Activated naive CD4-positive, alpha-beta T cell treated with anti-CD3 and anti-CD28 coated beads for 36 hours (primary cell): ENCODE measurements at regions not wholly inside any gene's neighbourhood (a gene's known extent, or its start where the extent isn't known, plus 50 kb on each side); places are given as distances from the start of the nearest gene placed in this dataset.
"Not testable (repeated sequence)": the region's sequence is repeated elsewhere in the genome, so short reads cannot be mapped to it uniquely, and the experiment has no call there.

Source experiments
- CTCF ChIA-PET: fragments of 350-600 bp; sonication (Branson Sonifier 250); formaldehyde crosslinking; loops from one replicate; lab custom pipeline; 2021; ENCODE audit warnings: antibody characterized with exemption; lab: Charles Lee
- DNase-seq: peaks from one replicate; pipeline ENCODE4 v3.0.0-alpha.2; 2020
- H3K27ac Mint-ChIP-seq: one replicate; pipeline ENCODE4 v1.8.0; 2021; ENCODE audit warnings: mild to moderate bottlenecking, mixed read lengths
- H3K27me3 Mint-ChIP-seq: one replicate; pipeline ENCODE4 v1.8.0; 2021; ENCODE audit warnings: low read depth, mixed read lengths
- H3K36me3 Mint-ChIP-seq: one replicate; pipeline ENCODE4 v1.8.0; 2021; ENCODE audit warnings: low read depth, mixed read lengths
- H3K4me1 Mint-ChIP-seq: one replicate; pipeline ENCODE4 v1.8.0; 2021; ENCODE audit warnings: low read depth, mixed read lengths
- H3K4me3 Mint-ChIP-seq: one replicate; pipeline ENCODE4 v1.8.0; 2021; ENCODE audit warnings: mild to moderate bottlenecking, moderate library complexity, mixed read lengths
- H3K9me3 Mint-ChIP-seq: one replicate; pipeline ENCODE4 v1.8.0; 2021; ENCODE audit warnings: mixed read lengths
- intact Hi-C: fragments of 100-400 bp; cut with micrococcal nuclease; formaldehyde crosslinking; loops from one replicate; pipeline ENCODE4 v1.15.1; 2023

DNA sequence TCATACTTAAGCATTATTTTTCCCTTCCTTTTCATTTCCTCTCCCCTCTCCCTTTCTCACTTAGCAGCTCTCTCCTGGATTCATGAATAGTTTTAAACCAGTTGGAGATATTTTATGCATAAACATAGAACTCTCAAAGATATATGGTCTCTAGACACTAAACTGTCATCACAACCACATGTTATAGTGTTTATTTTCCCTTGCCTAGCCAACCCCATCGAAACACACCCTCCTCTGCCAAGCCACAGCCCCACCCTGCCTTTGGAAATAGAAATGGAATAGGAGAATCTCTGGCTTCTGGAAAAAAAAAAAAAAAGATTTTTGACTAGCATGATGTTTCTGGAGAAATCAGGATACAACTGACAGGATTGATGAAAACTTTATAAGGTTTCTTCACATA is 64.8 kb upstream of the RBPJ start:
- Mint-ChIP-seq H3K36me3 (no peaks in the 10 kb centered on the region), H3K27ac (no peak overlapping the region), H3K4me1 (no peaks in the 10 kb centered on the region), H3K9me3 (no peaks in the 10 kb centered on the region), H3K4me3 (no peak overlapping the region), H3K27me3 (no peaks in the 10 kb centered on the region)
- no peak for DNase-seq
- intact Hi-C loops, result no loop called here
- CTCF ChIA-PET, result no interaction called here

DNA sequence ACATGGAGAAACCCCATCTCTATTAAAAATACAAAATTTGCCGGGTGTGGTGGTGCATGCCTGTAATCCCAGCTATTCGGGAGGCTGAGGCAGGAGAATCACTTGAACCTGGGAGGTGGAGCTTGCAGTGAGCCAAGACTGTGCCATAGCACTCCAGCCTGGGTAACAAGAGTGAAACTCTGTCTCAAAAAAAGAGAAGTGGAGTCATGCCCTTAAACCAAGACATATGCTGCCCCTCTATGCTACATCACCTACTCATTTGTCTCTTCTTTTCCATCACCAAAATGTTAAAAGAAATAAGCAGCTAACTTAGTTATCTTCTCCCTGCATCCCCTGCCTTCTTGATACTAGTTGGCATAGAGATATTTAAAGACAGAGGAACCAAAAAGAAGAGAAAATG is 63.4 kb upstream of the RBPJ start:
- intact Hi-C loops, H3K4me1 Mint-ChIP-seq: not testable (repeated sequence)

DNA sequence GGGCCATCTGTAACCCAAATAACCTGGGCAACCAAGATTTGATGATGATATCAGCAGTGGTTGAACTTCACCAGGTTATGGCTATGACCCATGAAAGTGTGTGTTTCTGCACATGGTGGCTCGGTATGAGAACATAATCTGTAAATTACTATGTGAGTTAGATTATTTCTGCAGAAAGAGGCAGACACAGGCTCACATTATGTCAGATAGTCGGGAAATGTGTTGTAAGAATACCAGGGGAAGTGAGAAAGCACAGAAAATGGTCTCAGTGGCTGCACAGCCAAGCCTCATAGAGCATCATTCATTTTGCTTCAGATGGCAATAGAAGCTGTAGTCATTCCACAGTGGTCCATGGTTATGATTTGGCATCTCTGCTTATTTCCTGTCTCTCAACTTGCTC is 63.0 kb upstream of the RBPJ start:
- Mint-ChIP-seq H3K36me3 (no peaks in the 10 kb centered on the region), H3K27ac (no peak overlapping the region), H3K27me3 (peaks cover 3% of the 10 kb centered on the region), H3K4me3 (no peak overlapping the region), H3K9me3 (no peaks in the 10 kb centered on the region), H3K4me1 (no peaks in the 10 kb centered on the region)
- no peak for DNase-seq
- CTCF ChIA-PET, result no interaction called here
- intact Hi-C loops, result no loop called here

More for the DNA sequence above, 63.4 kb upstream of the RBPJ start:
- H3K4me3 Mint-ChIP-seq, H3K36me3 Mint-ChIP-seq, H3K9me3 Mint-ChIP-seq, H3K27ac Mint-ChIP-seq, CTCF ChIA-PET, H3K27me3 Mint-ChIP-seq, DNase-seq: not testable (repeated sequence)

DNA sequence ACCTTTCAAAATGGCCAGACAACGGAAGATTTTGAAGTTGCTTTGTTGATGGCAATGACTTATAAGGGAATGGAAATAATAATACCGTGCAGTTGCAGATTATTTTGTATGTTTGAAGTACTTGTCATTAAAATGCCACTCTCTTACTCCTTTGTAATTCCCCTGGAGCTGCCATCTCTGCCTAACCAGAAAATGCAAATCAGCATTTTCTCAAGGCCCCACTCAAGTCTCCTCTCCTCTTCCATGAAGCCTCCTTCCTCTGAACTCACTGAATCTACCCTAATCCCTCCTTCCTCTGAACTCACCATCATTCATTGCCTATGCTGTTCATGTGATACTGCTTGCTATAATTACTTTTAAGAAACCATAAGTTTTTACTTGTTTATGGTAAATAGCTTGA is 60.2 kb upstream of the RBPJ start:
- Mint-ChIP-seq H3K36me3 (no peaks in the 10 kb centered on the region), H3K27me3 (peaks cover 4% of the 10 kb centered on the region), H3K4me1 (no peaks in the 10 kb centered on the region), H3K27ac (no peak overlapping the region), H3K4me3 (no peak overlapping the region), H3K9me3 (no peaks in the 10 kb centered on the region)
- intact Hi-C loops, result no loop called here
- CTCF ChIA-PET, result no interaction called here
- no peak for DNase-seq

DNA sequence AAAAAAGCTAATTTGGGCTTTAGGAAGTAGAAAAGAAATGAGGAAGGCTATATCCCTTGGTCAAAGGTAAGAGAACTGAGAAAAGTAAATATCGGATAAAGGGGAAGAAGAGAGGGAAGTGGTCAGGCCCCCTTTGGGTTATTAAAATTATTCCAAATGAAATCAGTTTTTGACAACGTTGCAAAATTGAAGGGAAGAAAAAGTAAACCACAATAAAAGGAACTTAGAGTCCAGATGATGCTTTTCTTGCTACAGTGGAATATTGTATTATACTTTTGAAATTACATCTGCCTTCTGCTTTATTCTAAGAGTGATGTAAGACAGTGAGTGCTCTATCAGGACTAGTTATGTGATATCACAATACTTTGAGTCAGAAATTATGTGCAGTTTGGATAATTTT is 59.4 kb upstream of the RBPJ start:
- H3K4me3 Mint-ChIP-seq, result no peak overlapping the region
- CTCF ChIA-PET, result no interaction called here
- H3K27ac Mint-ChIP-seq, result no peak overlapping the region
- DNase-seq, result no peak
- H3K9me3 Mint-ChIP-seq, result no peaks in the 10 kb centered on the region
- no peaks in the 10 kb centered on the region for H3K4me1 Mint-ChIP-seq
- intact Hi-C loops, result no loop called here
- peaks cover 4% of the 10 kb centered on the region for H3K27me3 Mint-ChIP-seq
- no peaks in the 10 kb centered on the region for H3K36me3 Mint-ChIP-seq

DNA sequence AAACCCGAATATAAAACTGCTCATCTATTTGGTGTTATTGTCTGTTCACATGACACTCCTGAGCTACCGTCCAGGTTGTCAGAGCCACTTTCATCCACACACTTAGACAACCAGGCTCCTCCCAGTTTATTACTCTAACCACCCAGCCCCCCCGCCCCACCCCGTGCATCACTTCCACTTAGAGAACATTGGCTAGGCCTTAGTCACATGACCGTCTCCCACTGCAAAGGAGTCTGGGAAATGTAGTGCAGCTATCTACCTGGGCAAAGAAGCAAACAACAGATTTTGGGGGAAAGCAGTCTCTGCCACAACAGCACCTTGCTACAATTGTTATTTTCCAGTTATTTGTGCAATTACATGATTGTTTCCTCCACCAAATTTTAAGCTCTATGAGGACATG is 57.6 kb upstream of the RBPJ start:
- Mint-ChIP-seq H3K36me3 (no peaks in the 10 kb centered on the region), H3K9me3 (no peaks in the 10 kb centered on the region), H3K4me1 (no peaks in the 10 kb centered on the region), H3K4me3 (no peak overlapping the region), H3K27ac (no peak overlapping the region), H3K27me3 (peaks cover 4% of the 10 kb centered on the region)
- intact Hi-C loops, result no loop called here
- DNase-seq, result no peak
- CTCF ChIA-PET, result no interaction called here

DNA sequence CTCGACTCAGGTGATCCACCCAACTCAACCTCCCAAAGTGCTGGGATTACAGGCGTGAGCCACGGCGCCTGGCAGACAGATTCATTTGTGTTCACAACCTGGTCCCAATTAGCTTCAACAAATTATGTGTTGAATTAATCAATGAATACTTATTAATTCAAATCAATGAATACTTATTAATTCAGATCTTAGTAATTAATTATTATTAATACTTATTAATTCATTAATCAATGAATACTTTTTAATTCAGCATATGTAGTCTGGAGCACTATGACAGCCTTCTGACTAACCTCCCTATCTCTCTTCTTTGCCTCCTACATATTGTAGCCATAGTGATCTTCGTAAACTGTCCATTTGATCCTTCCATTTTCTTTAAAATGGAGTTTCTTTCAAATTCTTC is 56.7 kb upstream of the RBPJ start:
- DNase-seq, result no peak
- no peaks in the 10 kb centered on the region for H3K9me3 Mint-ChIP-seq
- peaks cover 4% of the 10 kb centered on the region for H3K27me3 Mint-ChIP-seq
- no peak overlapping the region for H3K27ac Mint-ChIP-seq
- CTCF ChIA-PET, result no interaction called here
- no peaks in the 10 kb centered on the region for H3K36me3 Mint-ChIP-seq
- H3K4me1 Mint-ChIP-seq, result peaks cover 3% of the 10 kb centered on the region
- H3K4me3 Mint-ChIP-seq, result no peak overlapping the region
- intact Hi-C loops, result no loop called here

DNA sequence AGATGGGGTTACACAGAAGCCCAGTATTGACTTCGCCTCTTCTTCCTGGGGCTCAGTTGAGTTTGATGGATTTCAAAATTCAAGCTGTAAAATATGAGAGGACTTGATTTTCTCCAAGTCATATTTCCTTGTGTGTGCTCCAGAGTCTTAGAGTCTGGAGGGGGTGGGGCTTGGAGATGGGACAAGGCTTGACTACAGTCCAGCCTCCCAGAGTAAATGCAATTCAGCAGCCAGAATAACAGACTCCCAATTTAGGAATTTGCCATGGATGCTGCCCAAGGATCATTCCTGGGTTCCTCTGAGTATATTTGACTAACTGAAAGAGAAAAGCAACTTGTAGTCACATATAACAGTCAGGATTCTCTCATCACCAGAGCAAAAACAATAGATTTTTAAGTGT is 53.7 kb upstream of the RBPJ start:
- Mint-ChIP-seq H3K4me1 (peaks cover 5% of the 10 kb centered on the region), H3K27me3 (peaks cover 6% of the 10 kb centered on the region), H3K27ac (no peak overlapping the region), H3K9me3 (no peaks in the 10 kb centered on the region), H3K4me3 (no peak overlapping the region), H3K36me3 (no peaks in the 10 kb centered on the region)
- DNase-seq, result no peak
- CTCF ChIA-PET, result no interaction called here
- intact Hi-C loops, result no loop called here

DNA sequence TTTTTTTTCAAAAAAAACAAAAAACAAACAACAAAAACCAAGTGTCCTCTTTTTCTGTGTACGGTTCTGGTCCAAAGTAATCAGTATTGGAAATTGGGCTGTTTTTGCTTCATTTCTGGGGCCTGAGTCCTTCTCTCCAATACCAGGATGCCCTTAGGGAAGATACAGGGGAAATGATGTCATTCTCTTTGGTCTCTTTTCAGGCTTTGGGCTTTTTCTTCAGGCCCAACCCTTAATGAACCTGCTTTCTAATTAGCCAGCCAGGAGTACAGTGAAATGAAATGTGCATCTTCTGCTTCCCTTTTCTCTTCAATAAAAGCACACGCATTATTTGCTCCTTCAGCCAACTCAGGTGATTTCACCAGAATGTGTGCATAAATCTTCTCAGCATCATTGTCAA is 52.6 kb upstream of the RBPJ start:
- H3K27me3 Mint-ChIP-seq, result peaks cover 2% of the 10 kb centered on the region
- H3K4me3 Mint-ChIP-seq, result no peak overlapping the region
- CTCF ChIA-PET, result no interaction called here
- no peaks in the 10 kb centered on the region for H3K36me3 Mint-ChIP-seq
- no peaks in the 10 kb centered on the region for H3K9me3 Mint-ChIP-seq
- H3K4me1 Mint-ChIP-seq, result peaks cover 14% of the 10 kb centered on the region
- intact Hi-C loops, result no loop called here
- DNase-seq, result no peak
- no peak overlapping the region for H3K27ac Mint-ChIP-seq

DNA sequence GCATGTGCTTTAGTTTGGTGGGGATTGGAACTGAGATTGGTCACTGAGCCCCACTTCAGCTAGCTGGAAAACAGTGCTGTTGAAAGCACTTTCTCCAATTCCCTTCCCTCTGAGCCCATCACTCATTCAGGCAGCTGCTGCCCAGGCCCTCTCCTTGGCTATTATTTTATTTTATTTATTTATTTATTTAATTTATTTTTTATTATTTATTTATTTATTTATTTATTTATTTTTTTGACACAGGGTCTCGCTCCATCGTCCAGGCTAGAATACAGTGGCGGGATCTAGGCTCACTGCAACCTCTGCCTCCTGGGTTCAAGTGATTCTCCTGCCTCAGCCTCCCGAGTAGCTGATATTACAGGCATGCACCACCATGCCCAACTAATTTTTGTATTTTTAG is 51.8 kb upstream of the RBPJ start:
- peaks cover 21% of the 10 kb centered on the region for H3K4me1 Mint-ChIP-seq
- intact Hi-C loops, result no loop called here
- CTCF ChIA-PET, result interaction anchor here (1.0 kb wide), 1 partner anchor 159 kb away, joined by 3 read pairs; no protein-coding TSS in a partner anchor
- no peak overlapping the region for H3K27ac Mint-ChIP-seq
- peaks cover 2% of the 10 kb centered on the region for H3K27me3 Mint-ChIP-seq
- no peaks in the 10 kb centered on the region for H3K36me3 Mint-ChIP-seq
- H3K4me3 Mint-ChIP-seq, result no peak overlapping the region
- no peak for DNase-seq
- no peaks in the 10 kb centered on the region for H3K9me3 Mint-ChIP-seq
